Neutrophil (primary cell): ENCODE measurements at regions not wholly inside any gene's neighbourhood (a gene's known extent, or its start where the extent isn't known, plus 50 kb on each side); places are given as distances from the start of the nearest gene placed in this dataset.

Experiments
- H3K27ac ChIP-seq: fragments of 200-600 bp; sonication (generic); 2 replicates; pipeline ENCODE4 v1.5.1; 2016; ENCODE audit warnings: mild to moderate bottlenecking, moderate library complexity
- H3K27me3 ChIP-seq: fragments of 200-600 bp; sonication (generic); 2 replicates; pipeline ENCODE4 v1.6.0; 2016; ENCODE audit warnings: mild to moderate bottlenecking
- H3K36me3 ChIP-seq: fragments of 200-600 bp; sonication (generic); 2 replicates; pipeline ENCODE4 v1.5.1; 2017
- H3K4me1 ChIP-seq, 2 experiments: fragments of 200-600 bp in 1 of 2; sonication (generic) in 1 of 2; 1 replicate in 1 of 2; 2 replicates in 1 of 2; pipeline versions ENCODE4 v1.5.1 to v1.6.1; 2013 to 2016; ENCODE audit warnings: low read depth in 1 of 2, low read length in 1 of 2, mild to moderate bottlenecking in 1 of 2, moderate library complexity in 1 of 2; ENCODE audit not compliant: control insufficient read depth in 1 of 2, insufficient read depth in 1 of 2
- H3K4me3 ChIP-seq, 2 experiments: fragments of 200-600 bp in 1 of 2; sonication (generic) in 1 of 2; 1 replicate in 1 of 2; 2 replicates in 1 of 2; pipeline ENCODE4 v1.5.1; 2013 to 2016; ENCODE audit warnings: low read depth in 1 of 2, low read length in 1 of 2, mild to moderate bottlenecking in 1 of 2, moderate library complexity in 1 of 2
- H3K9me3 ChIP-seq: fragments of 200-600 bp; sonication (generic); 2 replicates; pipeline ENCODE4 v1.5.1; 2016
- TF ChIP-seq, protein P1 (sequence below): fragments of 200-600 bp; sonication (generic); IDR thresholded peaks from 2 replicates; pipeline ENCODE4 v1.5.1; 2016; ENCODE audit warnings: antibody characterized with exemption

GRCh38 chr3:176167272-176167671 is 1030.0 kb downstream of the TBL1XR1 start:
- Histone ChIP-seq H3K9me3 (no peaks in the 10 kb centered on the region), H3K27me3 (no peaks in the 10 kb centered on the region), H3K4me3 (no peak overlapping the region), H3K4me1 (no peaks in the 10 kb centered on the region), H3K36me3 (no peaks in the 10 kb centered on the region), H3K27ac (no peak overlapping the region)
- TF ChIP-seq, protein P1, sequence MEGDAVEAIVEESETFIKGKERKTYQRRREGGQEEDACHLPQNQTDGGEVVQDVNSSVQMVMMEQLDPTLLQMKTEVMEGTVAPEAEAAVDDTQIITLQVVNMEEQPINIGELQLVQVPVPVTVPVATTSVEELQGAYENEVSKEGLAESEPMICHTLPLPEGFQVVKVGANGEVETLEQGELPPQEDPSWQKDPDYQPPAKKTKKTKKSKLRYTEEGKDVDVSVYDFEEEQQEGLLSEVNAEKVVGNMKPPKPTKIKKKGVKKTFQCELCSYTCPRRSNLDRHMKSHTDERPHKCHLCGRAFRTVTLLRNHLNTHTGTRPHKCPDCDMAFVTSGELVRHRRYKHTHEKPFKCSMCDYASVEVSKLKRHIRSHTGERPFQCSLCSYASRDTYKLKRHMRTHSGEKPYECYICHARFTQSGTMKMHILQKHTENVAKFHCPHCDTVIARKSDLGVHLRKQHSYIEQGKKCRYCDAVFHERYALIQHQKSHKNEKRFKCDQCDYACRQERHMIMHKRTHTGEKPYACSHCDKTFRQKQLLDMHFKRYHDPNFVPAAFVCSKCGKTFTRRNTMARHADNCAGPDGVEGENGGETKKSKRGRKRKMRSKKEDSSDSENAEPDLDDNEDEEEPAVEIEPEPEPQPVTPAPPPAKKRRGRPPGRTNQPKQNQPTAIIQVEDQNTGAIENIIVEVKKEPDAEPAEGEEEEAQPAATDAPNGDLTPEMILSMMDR: no peak

DNA sequence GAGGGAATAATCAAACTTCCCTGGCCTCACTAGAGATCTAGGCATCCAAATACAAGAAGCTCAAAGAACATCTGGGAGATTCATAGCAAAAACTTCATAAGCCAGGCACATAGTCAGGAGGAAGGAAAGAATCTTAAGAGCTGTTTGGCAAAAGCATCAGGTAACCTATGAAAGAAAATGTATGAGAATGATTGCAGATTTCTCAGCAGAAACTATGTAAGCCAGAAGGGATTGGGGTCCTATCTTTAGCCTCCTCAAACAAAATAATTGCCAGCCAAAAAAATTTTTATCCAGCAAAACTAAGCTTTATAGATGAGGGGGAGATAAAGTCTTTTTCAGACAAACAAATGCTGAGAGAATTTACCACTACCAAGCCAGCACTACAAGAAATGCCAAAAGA is 1036.3 kb downstream of the TBL1XR1 start:
- no peaks in the 10 kb centered on the region for H3K36me3 ChIP-seq
- H3K9me3 ChIP-seq: no peaks in the 10 kb centered on the region
- TF ChIP-seq, protein P1: no peak
- H3K4me1 ChIP-seq: no peaks in the 10 kb centered on the region
- H3K27me3 ChIP-seq: no peaks in the 10 kb centered on the region
- H3K4me3 ChIP-seq: no peak overlapping the region
- H3K27ac ChIP-seq: no peak overlapping the region

- TF ChIP-seq, protein P1: no peak
- no peaks in the 10 kb centered on the region for H3K4me1 ChIP-seq
Observed at GRCh38 chr3:176159796-176160195, 1037.5 kb downstream of the TBL1XR1 start.

DNA sequence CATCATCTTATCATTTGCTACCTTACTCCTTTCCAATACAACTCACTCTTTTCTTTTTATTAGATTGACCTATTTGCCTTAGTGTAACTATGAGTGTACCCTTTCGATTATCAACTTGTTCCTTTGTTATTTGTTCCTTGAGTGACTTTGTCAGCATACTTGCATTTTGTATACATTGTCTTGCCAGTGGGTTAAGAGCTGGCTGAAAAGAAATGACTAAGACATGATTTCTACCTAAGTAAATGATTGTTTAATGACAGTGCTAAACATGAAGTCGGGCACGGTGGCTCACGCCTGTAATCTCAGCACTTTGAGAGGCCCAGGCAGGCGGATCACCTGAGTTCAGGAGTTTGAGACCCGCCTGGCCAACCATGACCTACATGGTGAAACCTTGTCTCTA is 1042.3 kb downstream of the TBL1XR1 start:
- Histone ChIP-seq H3K36me3 (no peaks in the 10 kb centered on the region), H3K4me1 (no peaks in the 10 kb centered on the region), H3K9me3 (no peaks in the 10 kb centered on the region), H3K27ac (no peak overlapping the region), H3K4me3 (no peak overlapping the region), H3K27me3 (no peaks in the 10 kb centered on the region)
- TF ChIP-seq, protein P1: no peak

More at GRCh38 chr3:176159796-176160195, 1037.5 kb downstream of the TBL1XR1 start:
- H3K27ac ChIP-seq: no peak overlapping the region
- H3K9me3 ChIP-seq: no peaks in the 10 kb centered on the region
- no peaks in the 10 kb centered on the region for H3K27me3 ChIP-seq
- H3K36me3 ChIP-seq: no peaks in the 10 kb centered on the region
- H3K4me3 ChIP-seq: no peak overlapping the region

- no peaks in the 10 kb centered on the region for H3K4me1 ChIP-seq
- H3K9me3 ChIP-seq: no peaks in the 10 kb centered on the region
- H3K27ac ChIP-seq: no peak overlapping the region
- H3K27me3 ChIP-seq: no peaks in the 10 kb centered on the region
- no peaks in the 10 kb centered on the region for H3K36me3 ChIP-seq
- TF ChIP-seq, protein P1: no peak
- H3K4me3 ChIP-seq: no peak overlapping the region
Observed at GRCh38 chr3:176149567-176149966, 1047.7 kb downstream of the TBL1XR1 start.

- TF ChIP-seq, protein P1: no peak
- Histone ChIP-seq H3K36me3 (no peaks in the 10 kb centered on the region), H3K27me3 (no peaks in the 10 kb centered on the region), H3K4me3 (no peak overlapping the region), H3K9me3 (no peaks in the 10 kb centered on the region), H3K4me1 (no peaks in the 10 kb centered on the region), H3K27ac (no peak overlapping the region)
Observed at GRCh38 chr3:176147251-176147650, 1050.0 kb downstream of the TBL1XR1 start.
